HCT116 (cell line): ENCODE measurements at regions not wholly inside any gene's neighbourhood (a gene's known extent, or its start where the extent isn't known, plus 50 kb on each side); places are given as distances from the start of the nearest gene placed in this dataset.

Experiments used
- ATAC-seq: fragments of 200-7000 bp; cut with Tn5 transposase; 2 replicates; pipeline ENCODE4 v1.9.1; 2020; ENCODE audit warnings: mild to moderate bottlenecking, moderate library complexity
- BruUV-seq: library from RNA; stranded (reverse); fragments of 400-500 nt; replicated peaks from 2 replicates; lab custom pipeline; 2021; lab: Mats Ljungman, UMichigan
- CTCF ChIA-PET: fragments of 300-600 bp; sonication (Branson Sonifier 250); formaldehyde crosslinking; loops from one replicate; lab custom pipeline; 2021; ENCODE audit warnings: antibody characterized with exemption; lab: Charles Lee
- POLR2A ChIA-PET: fragments of 300-600, 350-600 bp; sonication (Branson Sonifier 250); formaldehyde crosslinking; loops from one replicate; lab custom pipeline; 2021; ENCODE audit warnings: antibody characterized with exemption; lab: Charles Lee
- RAD21 ChIA-PET, 2 experiments: fragments of 300-600 bp; sonication (Branson Sonifier 250); formaldehyde crosslinking; loops; one replicate each; lab custom pipeline; 2023; ENCODE audit warnings: low total read pairs in 2 of 2; ENCODE audit not compliant: uncharacterized antibody in 2 of 2, unreplicated experiment in 2 of 2, low non-redundant PET in 1 of 2; lab: Charles Lee
- DNase-seq: peaks from one replicate; pipeline ENCODE4 v3.0.0-alpha.2; 2010; ENCODE audit warnings: low read depth, low spot score
- H2AFZ ChIP-seq: fragments of 200-600 bp; shearing (Covaris generic), sonication (generic); 2 replicates; pipeline ENCODE4 v1.6.1; 2017; ENCODE audit warnings: low read depth, mixed run types, mixed read lengths, antibody characterized with exemption, low read length; ENCODE audit not compliant: poor library complexity, severe bottlenecking
- H3K27ac ChIP-seq: 2 replicates; pipeline ENCODE4 v1.5.1; 2012; ENCODE audit warnings: low read depth, low read length
- H3K27me3 ChIP-seq: fragments of 200-600 bp; sonication (generic); 2 replicates; pipeline ENCODE4 v1.6.1; 2016; ENCODE audit warnings: mixed run types, low read length, mixed read lengths; ENCODE audit not compliant: insufficient read depth
- H3K36me3 ChIP-seq, 2 experiments: fragments of 200-500 bp in 1 of 2; fragments of 200-600 bp in 1 of 2; sonication (Bioruptor generic) in 1 of 2; sonication (generic) in 1 of 2; 2 replicates each; pipeline versions ENCODE4 v1.5.1 to v1.6.1; 2014 to 2016; ENCODE audit warnings: low read length in 2 of 2, inconsistent platforms in 1 of 2, mixed read lengths in 1 of 2, mixed run types in 1 of 2; ENCODE audit not compliant: insufficient read depth in 2 of 2, control insufficient read depth in 1 of 2
- H3K4me1 ChIP-seq, 2 experiments: fragments of 200-600 bp in 1 of 2; sonication (generic) in 1 of 2; 2 replicates each; pipeline versions ENCODE4 v1.5.1 to v1.6.1; 2012 to 2017; ENCODE audit warnings: low read length in 2 of 2, inconsistent platforms in 1 of 2, mild to moderate bottlenecking in 1 of 2, mixed read lengths in 1 of 2, mixed run types in 1 of 2, moderate library complexity in 1 of 2; ENCODE audit not compliant: insufficient read depth in 2 of 2, control insufficient read depth in 1 of 2
- H3K4me2 ChIP-seq: fragments of 200-600 bp; sonication (generic); 2 replicates; pipeline ENCODE4 v1.6.1; 2017; ENCODE audit warnings: mixed run types, low read length, mixed read lengths
- H3K4me3 ChIP-seq, 2 experiments: fragments of 200-600 bp in 1 of 2; sonication (generic) in 1 of 2; replicated peaks in 1 of 2; 2 replicates each; pipeline ENCODE4 v1.5.1; 2011 to 2016; ENCODE audit warnings: low read length in 2 of 2, control low read depth in 1 of 2, low read depth in 1 of 2, mild to moderate bottlenecking in 1 of 2, mixed read lengths in 1 of 2, mixed run types in 1 of 2
- H3K79me2 ChIP-seq: fragments of 200-600 bp; sonication (generic); 2 replicates; pipeline ENCODE4 v1.6.1; 2017; ENCODE audit warnings: mild to moderate bottlenecking, mixed run types, low read length, moderate library complexity, mixed read lengths; ENCODE audit not compliant: insufficient read depth
- H3K9ac ChIP-seq: fragments of 200-600 bp; sonication (generic); 2 replicates; pipeline ENCODE4 v1.6.1; 2016; ENCODE audit warnings: low read length, mixed read lengths
- H3K9me2 ChIP-seq: fragments of 200-600 bp; sonication (generic), shearing (Covaris generic); 2 replicates; pipeline ENCODE4 v1.6.1; 2017; ENCODE audit warnings: mixed run types, mild to moderate bottlenecking, moderate library complexity; ENCODE audit not compliant: insufficient read depth
- H3K9me3 ChIP-seq, 2 experiments: fragments of 200-500 bp in 1 of 2; fragments of 200-600 bp in 1 of 2; sonication (Bioruptor generic) in 1 of 2; sonication (generic) in 1 of 2; 2 replicates each; pipeline ENCODE4 v1.6.1; 2014 to 2017; ENCODE audit warnings: low read length in 2 of 2, mixed read lengths in 2 of 2, inconsistent platforms in 1 of 2, low read depth in 1 of 2, mild to moderate bottlenecking in 1 of 2, mixed run types in 1 of 2, moderate library complexity in 1 of 2; ENCODE audit not compliant: control insufficient read depth in 1 of 2, insufficient read depth in 1 of 2
- H4K20me1 ChIP-seq: fragments of 200-600 bp; sonication (generic), shearing (Covaris generic); 2 replicates; pipeline ENCODE4 v1.6.1; 2017; ENCODE audit warnings: mixed run types, mild to moderate bottlenecking, moderate library complexity; ENCODE audit not compliant: insufficient read depth
- CBX3 ChIP-seq: IDR thresholded peaks from 2 replicates; pipeline ENCODE4 v1.6.1; 2012; ENCODE audit warnings: low read depth
- CEBPB ChIP-seq: IDR thresholded peaks from 2 replicates; pipeline ENCODE4 v1.6.1; 2012; ENCODE audit warnings: low read depth
- ELF1 ChIP-seq: IDR thresholded peaks from 2 replicates; pipeline ENCODE4 v1.6.1; 2012; ENCODE audit warnings: low read depth, borderline replicate concordance
- EZH2 ChIP-seq: fragments of 200-600 bp; sonication (generic); IDR thresholded peaks from 2 replicates; pipeline ENCODE4 v1.6.1; 2017; ENCODE audit warnings: antibody characterized with exemption, mixed run types
- EZH2phosphoT487 ChIP-seq: fragments of 200-600 bp; IDR thresholded peaks from 2 replicates; pipeline ENCODE4 v1.6.1; 2018; ENCODE audit warnings: antibody characterized with exemption, borderline replicate concordance
- FOSL1 ChIP-seq: IDR thresholded peaks from 2 replicates; pipeline ENCODE4 v1.6.1; 2012; ENCODE audit warnings: low read depth
- JUND ChIP-seq: IDR thresholded peaks from 2 replicates; pipeline ENCODE4 v1.6.1; 2012
- POLR2A ChIP-seq: IDR thresholded peaks from 2 replicates; pipeline ENCODE4 v1.7.0; 2011; ENCODE audit warnings: borderline replicate concordance; ENCODE audit not compliant: insufficient read depth, insufficient read length; ENCODE audit errors: extremely low read depth
- POLR2AphosphoS5 ChIP-seq: IDR thresholded peaks from 2 replicates; pipeline ENCODE4 v1.6.1; 2011; ENCODE audit warnings: mild to moderate bottlenecking, low read depth, low read length, moderate library complexity
- RAD21 ChIP-seq: IDR thresholded peaks from 2 replicates; pipeline ENCODE4 v1.6.1; 2012; ENCODE audit warnings: low read depth, mild to moderate bottlenecking
- SIN3A ChIP-seq: IDR thresholded peaks from 2 replicates; pipeline ENCODE4 v1.6.1; 2012; ENCODE audit warnings: low read depth
- SRF ChIP-seq: IDR thresholded peaks from 2 replicates; pipeline ENCODE4 v1.6.1; 2012; ENCODE audit warnings: low read depth
- YY1 ChIP-seq: IDR thresholded peaks from 2 replicates; pipeline ENCODE4 v1.6.1; 2011; ENCODE audit warnings: low read length, low read depth, moderate library complexity, mild to moderate bottlenecking; ENCODE audit not compliant: insufficient replicate concordance; ENCODE audit errors: extremely low read depth
- ZFX ChIP-seq: fragments of 450-650 bp; IDR thresholded peaks from 2 replicates; pipeline ENCODE4 v1.6.1; 2017
- ZNF274 ChIP-seq: fragments of 200-500 bp; sonication (Bioruptor generic); IDR thresholded peaks from 2 replicates; pipeline ENCODE4 v1.6.1; 2014; ENCODE audit warnings: mild to moderate bottlenecking, low read depth, low read length, inconsistent platforms
- intact Hi-C: fragments of 100-400 bp; cut with micrococcal nuclease; formaldehyde crosslinking; loops from 2 replicates; pipeline ENCODE4 v1.10.0; 2022
- TF ChIP-seq, protein P1 (sequence below): IDR thresholded peaks from 2 replicates; pipeline ENCODE4 v1.6.1; 2012
- TF ChIP-seq, protein P2 (sequence below): IDR thresholded peaks from 2 replicates; pipeline ENCODE4 v1.6.1; 2012
- TF ChIP-seq, protein P3 (sequence below), 3 experiments: fragments of 200-600 bp in 1 of 3; sonication (generic) in 1 of 3; IDR thresholded peaks in 2 of 3; conservative IDR thresholded peaks in 1 of 3; 2 replicates each; pipeline ENCODE4 v1.5.1; 2012 to 2017; ENCODE audit warnings: low read depth in 2 of 3, low read length in 2 of 3, antibody characterized with exemption in 1 of 3, borderline replicate concordance in 1 of 3, control low read depth in 1 of 3, mild to moderate bottlenecking in 1 of 3, mixed read lengths in 1 of 3, mixed run types in 1 of 3, moderate library complexity in 1 of 3; ENCODE audit not compliant: insufficient read depth in 1 of 3
- TF ChIP-seq, protein P4 (sequence below): IDR thresholded peaks from 2 replicates; pipeline ENCODE4 v1.6.1; 2011; ENCODE audit warnings: mild to moderate bottlenecking, low read length, moderate library complexity; ENCODE audit not compliant: insufficient replicate concordance; ENCODE audit errors: extremely low read depth

DNA sequence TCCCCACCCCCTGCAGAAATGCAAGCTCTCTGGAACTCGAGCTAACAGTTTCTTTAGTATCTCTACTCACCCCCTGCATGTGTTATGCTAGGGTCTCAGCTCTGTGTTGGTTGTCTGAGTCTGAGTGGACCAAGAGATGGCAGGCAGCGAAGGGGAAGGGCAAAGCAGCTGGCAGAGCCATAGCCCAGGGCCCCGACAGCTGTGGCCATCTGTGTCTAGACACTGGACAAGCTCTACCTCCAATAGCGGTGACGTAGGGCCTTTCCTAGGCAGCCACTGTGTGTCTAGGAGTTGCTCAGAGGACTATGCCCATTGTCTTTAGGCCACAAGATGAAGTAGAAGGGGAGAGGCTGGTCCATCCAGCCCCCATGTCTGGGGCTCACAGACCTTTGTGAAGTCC, 79.2 kb downstream of the EFNB1 start (continued):
- TF ChIP-seq YY1 (no peak), SRF (no peak), FOSL1 (no peak), EZH2phosphoT487 (no peak), POLR2AphosphoS5 (no peak), JUND (no peak), SIN3A (no peak)
- TF ChIP-seq, protein P1, sequence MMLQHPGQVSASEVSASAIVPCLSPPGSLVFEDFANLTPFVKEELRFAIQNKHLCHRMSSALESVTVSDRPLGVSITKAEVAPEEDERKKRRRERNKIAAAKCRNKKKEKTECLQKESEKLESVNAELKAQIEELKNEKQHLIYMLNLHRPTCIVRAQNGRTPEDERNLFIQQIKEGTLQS: no peak
- TF ChIP-seq, protein P2, sequence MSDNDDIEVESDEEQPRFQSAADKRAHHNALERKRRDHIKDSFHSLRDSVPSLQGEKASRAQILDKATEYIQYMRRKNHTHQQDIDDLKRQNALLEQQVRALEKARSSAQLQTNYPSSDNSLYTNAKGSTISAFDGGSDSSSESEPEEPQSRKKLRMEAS: no peak

DNA sequence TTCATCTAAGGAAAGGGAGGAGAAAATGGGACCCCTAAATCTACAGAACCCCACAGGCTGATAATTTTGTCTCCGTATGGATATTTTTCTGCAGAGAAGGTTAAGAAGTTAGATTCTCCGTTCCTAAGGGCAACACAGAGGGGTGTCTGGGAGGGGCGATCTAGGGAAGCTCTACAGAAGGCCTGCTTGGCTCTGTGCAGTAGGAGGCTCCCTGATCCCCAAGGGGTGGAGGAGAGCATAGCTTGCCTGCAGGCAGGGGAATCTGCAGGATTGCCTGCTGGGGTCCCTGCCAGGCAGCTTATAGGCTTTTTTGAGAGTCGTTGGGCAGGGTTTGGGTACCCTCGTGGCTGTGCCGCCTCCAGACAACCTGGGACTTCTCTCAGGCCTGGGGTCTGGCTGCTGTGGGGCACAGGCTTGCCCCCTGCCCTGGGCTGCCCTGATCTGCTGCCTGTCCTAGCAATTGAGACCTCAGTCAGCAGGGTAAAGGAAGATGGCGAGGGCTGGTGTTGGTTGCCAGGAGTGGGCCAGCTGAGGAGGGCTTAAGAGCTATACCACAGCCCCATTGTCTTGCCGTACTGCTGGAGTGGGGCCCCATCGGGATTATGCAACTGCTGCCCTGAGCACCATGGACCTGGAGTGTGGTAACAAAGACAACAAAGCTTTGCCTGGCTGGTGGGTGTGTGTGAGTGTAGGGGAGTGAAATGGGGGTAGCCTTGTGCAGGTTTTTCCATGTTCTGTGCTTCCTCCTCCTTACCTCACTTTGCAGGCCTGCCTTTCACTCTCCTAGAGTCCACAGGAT, 74.1 kb downstream of the EFNB1 start:
- DNase-seq (no peak), ATAC-seq (no peak)
- no peaks in the 10 kb centered on the region for H4K20me1 ChIP-seq
- ChIA-PET RAD21 (no interaction called here), POLR2A (no interaction called here), CTCF (no interaction called here)
- no peak overlapping the region for H2AFZ ChIP-seq
- no peak overlapping the region for H3K4me2 ChIP-seq
- BruUV-seq: no TSS peak
- H3K4me3 ChIP-seq: no peak overlapping the region
- H3K27ac ChIP-seq: no peak overlapping the region
- H3K27me3 ChIP-seq: no peaks in the 10 kb centered on the region
- H3K79me2 ChIP-seq: no peaks in the 10 kb centered on the region
- intact Hi-C loops: no loop called here
- H3K4me1 ChIP-seq: no peaks in the 10 kb centered on the region
- H3K9ac ChIP-seq: no peak overlapping the region
- H3K9me3 ChIP-seq: no peaks in the 10 kb centered on the region
- H3K9me2 ChIP-seq: no peaks in the 10 kb centered on the region
- H3K36me3 ChIP-seq: no peaks in the 10 kb centered on the region
- TF ChIP-seq, protein P1: no peak
- no peak for TF ChIP-seq POLR2AphosphoS5
- no peak for TF ChIP-seq CBX3
- TF ChIP-seq EZH2phosphoT487: no peak
- no peak for TF ChIP-seq POLR2A
- no peak for TF ChIP-seq CEBPB
- no peak for TF ChIP-seq ELF1
- no peak for TF ChIP-seq ZNF274
- TF ChIP-seq, protein P3, sequence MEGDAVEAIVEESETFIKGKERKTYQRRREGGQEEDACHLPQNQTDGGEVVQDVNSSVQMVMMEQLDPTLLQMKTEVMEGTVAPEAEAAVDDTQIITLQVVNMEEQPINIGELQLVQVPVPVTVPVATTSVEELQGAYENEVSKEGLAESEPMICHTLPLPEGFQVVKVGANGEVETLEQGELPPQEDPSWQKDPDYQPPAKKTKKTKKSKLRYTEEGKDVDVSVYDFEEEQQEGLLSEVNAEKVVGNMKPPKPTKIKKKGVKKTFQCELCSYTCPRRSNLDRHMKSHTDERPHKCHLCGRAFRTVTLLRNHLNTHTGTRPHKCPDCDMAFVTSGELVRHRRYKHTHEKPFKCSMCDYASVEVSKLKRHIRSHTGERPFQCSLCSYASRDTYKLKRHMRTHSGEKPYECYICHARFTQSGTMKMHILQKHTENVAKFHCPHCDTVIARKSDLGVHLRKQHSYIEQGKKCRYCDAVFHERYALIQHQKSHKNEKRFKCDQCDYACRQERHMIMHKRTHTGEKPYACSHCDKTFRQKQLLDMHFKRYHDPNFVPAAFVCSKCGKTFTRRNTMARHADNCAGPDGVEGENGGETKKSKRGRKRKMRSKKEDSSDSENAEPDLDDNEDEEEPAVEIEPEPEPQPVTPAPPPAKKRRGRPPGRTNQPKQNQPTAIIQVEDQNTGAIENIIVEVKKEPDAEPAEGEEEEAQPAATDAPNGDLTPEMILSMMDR (IDR thresholded peaks at IDR 0.05 in 2 of 3, conservative IDR thresholded peaks at IDR 0.05 in 1 of 3; ENCODE audit: borderline replicate concordance in 1 of 3, insufficient read depth in 1 of 3, low read depth in 2 of 3, low read length in 2 of 3): no peak
- TF ChIP-seq SRF: no peak
- TF ChIP-seq JUND: no peak
- TF ChIP-seq EZH2: no peak
- TF ChIP-seq RAD21: no peak
- TF ChIP-seq, protein P2: no peak
- TF ChIP-seq YY1: no peak
- no peak for TF ChIP-seq ZFX
- TF ChIP-seq, protein P4, sequence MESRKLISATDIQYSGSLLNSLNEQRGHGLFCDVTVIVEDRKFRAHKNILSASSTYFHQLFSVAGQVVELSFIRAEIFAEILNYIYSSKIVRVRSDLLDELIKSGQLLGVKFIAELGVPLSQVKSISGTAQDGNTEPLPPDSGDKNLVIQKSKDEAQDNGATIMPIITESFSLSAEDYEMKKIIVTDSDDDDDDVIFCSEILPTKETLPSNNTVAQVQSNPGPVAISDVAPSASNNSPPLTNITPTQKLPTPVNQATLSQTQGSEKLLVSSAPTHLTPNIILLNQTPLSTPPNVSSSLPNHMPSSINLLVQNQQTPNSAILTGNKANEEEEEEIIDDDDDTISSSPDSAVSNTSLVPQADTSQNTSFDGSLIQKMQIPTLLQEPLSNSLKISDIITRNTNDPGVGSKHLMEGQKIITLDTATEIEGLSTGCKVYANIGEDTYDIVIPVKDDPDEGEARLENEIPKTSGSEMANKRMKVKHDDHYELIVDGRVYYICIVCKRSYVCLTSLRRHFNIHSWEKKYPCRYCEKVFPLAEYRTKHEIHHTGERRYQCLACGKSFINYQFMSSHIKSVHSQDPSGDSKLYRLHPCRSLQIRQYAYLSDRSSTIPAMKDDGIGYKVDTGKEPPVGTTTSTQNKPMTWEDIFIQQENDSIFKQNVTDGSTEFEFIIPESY: no peak
- no peak for TF ChIP-seq SIN3A
